GM20000 (cell line): ENCODE measurements at regions not wholly inside any gene's neighbourhood (a gene's known extent, or its start where the extent isn't known, plus 50 kb on each side); places are given as distances from the start of the nearest gene placed in this dataset.

Experiments used
- DNase-seq: peaks from one replicate; pipeline ENCODE4 v3.0.0; 2012; ENCODE audit warnings: low spot score
- TF ChIP-seq, protein P1 (sequence below): IDR thresholded peaks from 2 replicates; pipeline ENCODE4 v1.5.1; 2012; ENCODE audit warnings: mild to moderate bottlenecking, control low read depth; ENCODE audit errors: extremely low read depth, missing control alignments

DNA sequence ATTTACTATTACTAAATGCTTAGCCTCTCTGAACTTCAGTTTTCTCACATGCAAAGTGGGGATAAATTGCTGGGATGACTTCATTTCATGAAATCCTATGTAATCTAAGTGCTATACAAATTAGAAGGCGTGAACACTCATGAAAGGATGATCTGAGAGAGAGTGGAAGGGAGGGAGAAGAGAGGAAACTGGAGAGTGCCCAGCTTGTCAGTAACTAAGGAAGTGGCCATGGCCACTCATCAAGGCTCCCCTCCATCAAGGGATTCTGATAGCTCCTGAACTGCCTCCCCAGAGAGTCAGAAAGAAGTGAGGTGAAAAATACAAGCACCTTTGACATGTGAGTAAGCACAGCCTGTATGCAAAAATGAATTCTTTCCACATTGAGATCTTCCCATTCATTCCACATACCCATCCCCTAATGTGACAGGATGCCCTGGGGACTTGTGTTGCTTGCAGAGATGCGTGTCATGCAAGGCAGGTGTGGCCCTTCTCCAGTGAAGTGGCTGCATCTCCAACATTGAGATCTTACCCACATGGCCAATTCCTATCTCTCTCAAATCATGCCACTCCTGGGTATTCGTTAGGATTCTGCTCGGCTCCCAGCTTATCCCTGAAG lies 76.5 kb upstream of the ITPRID1 start:
- TF ChIP-seq, protein P1, sequence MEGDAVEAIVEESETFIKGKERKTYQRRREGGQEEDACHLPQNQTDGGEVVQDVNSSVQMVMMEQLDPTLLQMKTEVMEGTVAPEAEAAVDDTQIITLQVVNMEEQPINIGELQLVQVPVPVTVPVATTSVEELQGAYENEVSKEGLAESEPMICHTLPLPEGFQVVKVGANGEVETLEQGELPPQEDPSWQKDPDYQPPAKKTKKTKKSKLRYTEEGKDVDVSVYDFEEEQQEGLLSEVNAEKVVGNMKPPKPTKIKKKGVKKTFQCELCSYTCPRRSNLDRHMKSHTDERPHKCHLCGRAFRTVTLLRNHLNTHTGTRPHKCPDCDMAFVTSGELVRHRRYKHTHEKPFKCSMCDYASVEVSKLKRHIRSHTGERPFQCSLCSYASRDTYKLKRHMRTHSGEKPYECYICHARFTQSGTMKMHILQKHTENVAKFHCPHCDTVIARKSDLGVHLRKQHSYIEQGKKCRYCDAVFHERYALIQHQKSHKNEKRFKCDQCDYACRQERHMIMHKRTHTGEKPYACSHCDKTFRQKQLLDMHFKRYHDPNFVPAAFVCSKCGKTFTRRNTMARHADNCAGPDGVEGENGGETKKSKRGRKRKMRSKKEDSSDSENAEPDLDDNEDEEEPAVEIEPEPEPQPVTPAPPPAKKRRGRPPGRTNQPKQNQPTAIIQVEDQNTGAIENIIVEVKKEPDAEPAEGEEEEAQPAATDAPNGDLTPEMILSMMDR, result no peak
- DNase-seq, result no peak

DNA sequence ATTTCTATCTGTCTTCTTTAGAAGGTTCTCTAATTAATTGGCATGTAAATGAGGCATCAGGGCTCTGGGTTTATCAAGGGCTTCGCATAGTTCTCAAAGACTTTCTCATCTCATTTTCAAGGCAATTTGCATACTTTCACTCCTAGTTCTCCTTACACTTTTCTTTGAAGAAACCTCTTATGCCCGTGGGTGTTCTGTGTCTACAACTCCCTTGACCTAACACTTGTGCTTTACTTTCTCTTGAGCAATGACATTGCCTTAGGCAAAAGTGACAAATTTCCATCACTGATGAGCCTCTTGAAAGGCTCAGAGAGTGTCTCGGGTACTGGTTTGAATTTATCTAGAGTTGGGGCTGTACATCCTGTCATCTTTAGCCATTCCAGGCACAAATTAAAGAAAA lies 74.7 kb upstream of the ITPRID1 start:
- TF ChIP-seq, protein P1, result no peak
- no peak for DNase-seq

DNA sequence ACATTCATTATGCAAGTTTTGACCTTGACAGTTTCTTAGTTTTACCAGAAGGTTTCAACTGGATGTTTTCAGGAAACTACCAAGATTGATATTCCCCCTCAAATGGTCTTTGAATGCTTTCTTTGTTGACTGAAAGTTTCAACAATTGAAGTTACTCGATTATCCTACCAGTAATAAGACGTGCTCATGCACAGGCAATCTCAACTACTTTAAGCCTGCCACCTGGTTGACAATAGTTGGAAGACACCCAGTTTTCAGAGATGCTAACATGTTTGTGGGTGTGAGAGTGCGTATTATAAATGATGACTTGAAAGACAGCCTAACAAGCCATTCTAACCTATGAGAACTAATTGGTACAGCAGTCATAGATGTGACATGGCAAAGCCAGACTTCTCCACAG lies 73.4 kb upstream of the ITPRID1 start:
- DNase-seq, result no peak
- TF ChIP-seq, protein P1, result no peak

DNA sequence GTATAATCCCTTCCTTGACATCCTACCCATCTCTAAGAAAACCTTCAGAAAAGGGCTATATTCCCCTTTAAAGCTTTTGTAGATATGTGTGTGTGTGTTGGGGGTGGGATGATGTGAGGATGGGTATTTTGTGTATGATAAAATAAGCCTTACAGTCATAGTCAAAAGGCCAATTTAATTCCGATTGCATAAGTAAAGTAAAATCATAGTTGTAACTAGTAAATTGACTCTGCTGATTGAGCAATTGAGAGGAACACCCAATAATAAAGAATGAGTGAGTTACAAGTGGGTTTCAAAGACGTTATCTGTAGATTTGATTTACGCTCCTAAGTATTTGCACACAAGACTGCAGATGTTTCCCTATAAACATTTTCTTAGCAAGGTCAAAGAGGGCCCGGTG lies 71.3 kb upstream of the ITPRID1 start:
- TF ChIP-seq, protein P1, result no peak
- no peak for DNase-seq

DNA sequence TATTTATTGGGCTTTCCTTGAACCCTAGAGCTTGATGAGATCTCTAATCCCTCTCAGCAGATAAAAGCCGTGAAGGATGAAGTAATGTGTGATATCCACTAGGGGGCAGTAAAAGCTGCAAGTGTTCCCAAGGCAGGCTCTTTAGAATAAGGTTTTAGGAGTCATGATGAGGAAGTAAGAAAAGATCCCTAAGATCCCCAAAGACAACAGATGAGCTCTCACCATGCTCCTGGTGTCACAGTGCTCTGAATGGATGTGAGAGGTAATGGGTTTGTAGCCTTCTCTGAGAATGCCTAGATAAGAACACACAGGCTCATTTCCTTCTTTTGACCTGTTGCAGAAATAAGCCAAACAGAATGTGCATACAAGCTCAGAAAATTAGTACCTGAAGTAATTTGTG lies 70.4 kb upstream of the ITPRID1 start:
- TF ChIP-seq, protein P1, result peak; percentile 51
- DNase-seq, result peak; percentile 47

DNA sequence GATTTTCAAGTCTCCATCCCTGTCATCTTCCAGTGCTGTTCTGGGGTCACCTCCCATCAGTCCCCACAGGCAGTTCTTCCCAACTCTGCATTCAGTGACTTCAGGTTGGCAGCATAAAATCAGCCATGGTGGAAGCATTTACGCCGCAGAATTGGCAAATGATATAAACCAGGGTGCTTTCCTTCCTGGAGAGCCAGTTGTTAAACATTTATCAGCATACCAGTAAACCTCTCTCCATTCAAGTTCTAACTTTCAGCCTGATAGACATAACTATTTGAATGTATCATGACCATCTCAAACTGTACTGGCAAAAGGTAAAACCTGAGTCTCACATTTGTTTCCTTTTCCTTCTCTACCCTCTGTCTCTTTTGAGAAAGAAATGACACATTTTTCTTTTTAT lies 69.7 kb upstream of the ITPRID1 start:
- TF ChIP-seq, protein P1, result no peak
- no peak for DNase-seq

DNA sequence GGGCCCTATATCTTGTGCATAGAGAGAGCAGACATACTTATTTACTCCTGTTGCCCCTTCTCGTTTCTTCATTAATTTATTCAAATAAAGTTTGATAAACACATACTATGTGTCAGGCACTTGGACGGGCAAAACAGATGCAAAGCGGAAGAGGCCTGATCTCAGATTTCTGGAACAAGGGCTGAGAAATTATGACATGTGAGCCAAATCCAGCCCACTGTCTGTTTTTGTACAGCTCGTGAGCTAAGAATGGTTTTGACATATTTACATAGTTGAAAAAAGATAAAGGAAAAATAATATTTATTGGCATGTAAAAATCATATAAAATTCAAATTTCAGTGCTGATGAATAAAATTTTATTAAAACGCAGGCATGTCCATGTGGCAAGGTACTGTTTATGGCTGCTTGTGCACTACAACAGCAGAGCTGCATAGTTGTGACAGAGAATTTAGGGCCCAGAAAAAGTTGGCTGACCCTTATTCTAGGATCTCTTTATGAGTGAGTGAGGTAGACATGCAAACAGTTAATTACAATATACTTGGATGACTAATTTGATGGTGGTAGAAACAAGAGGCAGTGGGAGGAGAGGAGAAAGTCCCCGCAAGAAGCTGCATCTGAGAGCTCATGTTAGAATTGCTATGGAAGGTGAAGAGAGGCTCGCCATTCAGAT lies 68.1 kb upstream of the ITPRID1 start:
- TF ChIP-seq, protein P1, result no peak
- no peak for DNase-seq
